H9 (cell line): ENCODE measurements at regions not wholly inside any gene's neighbourhood (a gene's known extent, or its start where the extent isn't known, plus 50 kb on each side); places are given as distances from the start of the nearest gene placed in this dataset.

ENCODE experiments used
- DNase-seq: peaks from one replicate; pipeline ENCODE4 v3.0.0-alpha.2; 2017
- H2AFZ ChIP-seq: one replicate; pipeline ENCODE4 v1.6.1; 2013; ENCODE audit warnings: mild to moderate bottlenecking, low read length, control low read depth, moderate library complexity
- H2AK5ac ChIP-seq: 2 replicates; pipeline ENCODE4 v1.6.1; 2013; ENCODE audit warnings: low read length, control low read depth, mixed read lengths; ENCODE audit not compliant: insufficient read length
- H2BK120ac ChIP-seq: one replicate; pipeline ENCODE4 v1.6.1; 2013; ENCODE audit warnings: low read depth, mild to moderate bottlenecking, low read length, control low read depth, inconsistent platforms; ENCODE audit not compliant: poor library complexity, severe bottlenecking
- H2BK12ac ChIP-seq: 2 replicates; pipeline ENCODE4 v1.6.1; 2013; ENCODE audit warnings: low read length, control low read depth, mixed read lengths, low read depth; ENCODE audit not compliant: insufficient read length
- H2BK15ac ChIP-seq: 2 replicates; pipeline ENCODE4 v1.6.1; 2013; ENCODE audit warnings: low read depth, low read length, control low read depth
- H2BK20ac ChIP-seq: one replicate; pipeline ENCODE4 v1.6.1; 2013; ENCODE audit warnings: low read depth, mild to moderate bottlenecking, low read length, control low read depth, inconsistent platforms; ENCODE audit not compliant: poor library complexity, severe bottlenecking
- H2BK5ac ChIP-seq: 2 replicates; pipeline ENCODE4 v1.6.1; 2013; ENCODE audit warnings: low read length, control low read depth, mixed read lengths; ENCODE audit not compliant: insufficient read length
- H3K14ac ChIP-seq: 2 replicates; pipeline ENCODE4 v1.6.1; 2013; ENCODE audit warnings: low read length, control low read depth; ENCODE audit not compliant: insufficient read depth
- H3K18ac ChIP-seq: 2 replicates; pipeline ENCODE4 v1.6.1; 2013; ENCODE audit warnings: low read depth, mild to moderate bottlenecking, mixed read lengths, low read length, control low read depth; ENCODE audit not compliant: insufficient read length
- H3K23ac ChIP-seq: 2 replicates; pipeline ENCODE4 v1.6.1; 2013; ENCODE audit warnings: low read length, control low read depth, mixed read lengths, low read depth; ENCODE audit not compliant: insufficient read length
- H3K23me2 ChIP-seq: 2 replicates; pipeline ENCODE4 v1.6.1; 2013; ENCODE audit warnings: low read depth, mild to moderate bottlenecking, mixed read lengths, low read length, control low read depth; ENCODE audit not compliant: insufficient read length, poor library complexity, severe bottlenecking
- H3K27ac ChIP-seq: 2 replicates; pipeline ENCODE4 v1.5.1; 2013; ENCODE audit warnings: low read length, control low read depth, mixed read lengths, low read depth; ENCODE audit not compliant: insufficient read length
- H3K27me3 ChIP-seq: 2 replicates; pipeline ENCODE4 v1.6.1; 2013; ENCODE audit warnings: low read length, control low read depth, inconsistent platforms; ENCODE audit not compliant: insufficient read depth
- H3K4ac ChIP-seq: 2 replicates; pipeline ENCODE4 v1.6.1; 2013; ENCODE audit warnings: low read depth, mild to moderate bottlenecking, control low read depth, inconsistent platforms, low read length, moderate library complexity
- H3K4me1 ChIP-seq: 2 replicates; pipeline ENCODE4 v1.6.1; 2013; ENCODE audit warnings: low read length, control low read depth, inconsistent platforms; ENCODE audit not compliant: insufficient read depth
- H3K4me2 ChIP-seq: 2 replicates; pipeline ENCODE4 v1.6.1; 2013; ENCODE audit warnings: low read length, control low read depth, mixed read lengths; ENCODE audit not compliant: insufficient read length, insufficient read depth
- H3K56ac ChIP-seq: 2 replicates; pipeline ENCODE4 v1.6.1; 2013; ENCODE audit warnings: low read depth, mild to moderate bottlenecking, mixed read lengths, low read length, control low read depth; ENCODE audit not compliant: insufficient read length
- H3K79me1 ChIP-seq: 2 replicates; pipeline ENCODE4 v1.6.1; 2013; ENCODE audit warnings: low read depth, mild to moderate bottlenecking, moderate library complexity, low read length, control low read depth, inconsistent platforms; ENCODE audit not compliant: insufficient read depth, poor library complexity, severe bottlenecking
- H3K79me2 ChIP-seq: 2 replicates; pipeline ENCODE4 v1.6.1; 2013; ENCODE audit warnings: low read length, control low read depth, inconsistent platforms; ENCODE audit not compliant: insufficient read depth
- H3K9ac ChIP-seq: 2 replicates; pipeline ENCODE4 v1.6.1; 2013; ENCODE audit warnings: low read length, control low read depth, mixed read lengths; ENCODE audit not compliant: insufficient read length; ENCODE audit errors: extremely low read depth
- H3K9me3 ChIP-seq: one replicate; pipeline ENCODE4 v1.6.1; 2013; ENCODE audit warnings: low read depth, low read length, inconsistent platforms; ENCODE audit not compliant: control insufficient read depth
- H3T11ph ChIP-seq: one replicate; pipeline ENCODE4 v1.6.1; 2013; ENCODE audit warnings: mild to moderate bottlenecking, low read length, control low read depth, inconsistent platforms
- H4K20me1 ChIP-seq: one replicate; pipeline ENCODE4 v1.6.1; 2013; ENCODE audit not compliant: control insufficient read depth, insufficient read length, insufficient read depth
- H4K5ac ChIP-seq: 2 replicates; pipeline ENCODE4 v1.6.1; 2013; ENCODE audit warnings: low read depth, mild to moderate bottlenecking, mixed read lengths, low read length, control low read depth; ENCODE audit not compliant: insufficient read length
- H4K8ac ChIP-seq: replicated peaks from 2 replicates; pipeline ENCODE4 v1.6.1; 2013; ENCODE audit warnings: low read length, control low read depth, mixed read lengths, low read depth; ENCODE audit not compliant: insufficient read length
- H4K91ac ChIP-seq: 2 replicates; pipeline ENCODE4 v1.6.1; 2013; ENCODE audit warnings: low read depth, mild to moderate bottlenecking, moderate library complexity, mixed read lengths, low read length, control low read depth; ENCODE audit not compliant: insufficient read length
- H3K27ac Mint-ChIP-seq, 3 experiments: 2 replicates in 2 of 3; 3 replicates in 1 of 3; pipeline ENCODE4 v1.8.0; 2020 to 2021; ENCODE audit warnings: mixed read lengths in 3 of 3, mild to moderate bottlenecking in 1 of 3, moderate library complexity in 1 of 3
- H3K27me3 Mint-ChIP-seq: 2 replicates; pipeline ENCODE4 v1.8.0; 2021; ENCODE audit warnings: low read depth, mild to moderate bottlenecking, moderate library complexity, mixed read lengths
- H3K36me3 Mint-ChIP-seq, 3 experiments: 2 replicates in 2 of 3; 3 replicates in 1 of 3; pipeline ENCODE4 v1.8.0; 2020 to 2021; ENCODE audit warnings: low read depth in 3 of 3, mixed read lengths in 3 of 3; ENCODE audit not compliant: insufficient read depth in 1 of 3
- H3K4me1 Mint-ChIP-seq, 2 experiments: 2 replicates each; pipeline ENCODE4 v1.8.0; 2020; ENCODE audit warnings: mixed read lengths in 2 of 2
- H3K4me3 Mint-ChIP-seq, 2 experiments: 2 replicates in 1 of 2; 3 replicates in 1 of 2; pipeline ENCODE4 v1.8.0; 2020 to 2021; ENCODE audit warnings: mild to moderate bottlenecking in 2 of 2, mixed read lengths in 2 of 2, moderate library complexity in 1 of 2
- H3K9me3 Mint-ChIP-seq, 2 experiments: 2 replicates in 1 of 2; 3 replicates in 1 of 2; pipeline ENCODE4 v1.8.0; 2020; ENCODE audit warnings: mild to moderate bottlenecking in 2 of 2, mixed read lengths in 2 of 2, moderate library complexity in 1 of 2
- WGBS: extraction: QIAGEN DNeasy Blood & Tissue Kit; methylation state at CpG from one replicate; pipeline ENCODE4 v1.1.7; 2013; ENCODE audit warnings: missing lambda C conversion rate, low lambda C conversion rate, mixed read lengths; ENCODE audit not compliant: insufficient read length; ENCODE audit errors: extremely low coverage; 5-methylcytosine and 5-hydroxymethylcytosine counted together
- TF ChIP-seq, protein P1 (sequence below): fragments of 200-600 bp; sonication (generic); conservative IDR thresholded peaks from 3 replicates; pipeline ENCODE4 v1.8.0; 2021; ENCODE audit warnings: antibody characterized with exemption, mild to moderate bottlenecking

DNA sequence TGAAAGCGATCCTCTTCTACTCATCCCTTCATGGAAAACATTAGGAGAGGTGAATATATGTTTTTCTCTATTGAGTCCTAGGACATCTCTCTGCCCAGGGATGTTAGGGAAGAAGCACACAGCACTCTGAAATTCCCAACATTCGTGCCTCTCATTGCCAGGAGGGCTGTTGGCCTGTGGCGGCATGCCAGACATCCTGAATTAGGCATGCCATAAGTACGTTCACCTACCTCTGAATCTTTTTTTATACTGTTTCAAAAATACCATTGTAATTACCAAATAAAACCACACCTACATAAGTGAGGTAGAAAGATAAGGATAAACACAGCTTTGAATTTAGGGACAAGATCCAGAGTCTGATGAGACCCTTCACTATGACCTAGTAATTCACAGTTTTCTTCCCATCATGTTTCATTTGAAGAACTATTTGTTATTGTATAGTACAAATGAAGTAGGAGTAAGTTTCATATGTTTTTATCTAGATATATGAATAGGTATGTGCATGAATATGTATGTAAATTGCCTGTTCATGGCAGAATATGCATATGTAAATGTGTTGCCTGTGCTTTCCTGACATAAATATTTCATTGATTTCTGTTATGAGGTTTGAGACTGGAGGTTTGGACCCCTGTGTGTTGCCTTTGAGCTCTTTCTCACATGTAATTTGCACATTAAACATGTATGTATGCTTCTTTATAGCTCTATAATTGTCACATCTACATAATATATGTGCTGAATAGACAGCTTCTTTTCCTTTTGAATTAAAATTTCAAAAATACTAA, 66.6 kb upstream of the STAM2 start:
- H3K27me3 ChIP-seq: no peaks in the 10 kb centered on the region
- H4K8ac ChIP-seq: no peak overlapping the region
- TF ChIP-seq, protein P1, sequence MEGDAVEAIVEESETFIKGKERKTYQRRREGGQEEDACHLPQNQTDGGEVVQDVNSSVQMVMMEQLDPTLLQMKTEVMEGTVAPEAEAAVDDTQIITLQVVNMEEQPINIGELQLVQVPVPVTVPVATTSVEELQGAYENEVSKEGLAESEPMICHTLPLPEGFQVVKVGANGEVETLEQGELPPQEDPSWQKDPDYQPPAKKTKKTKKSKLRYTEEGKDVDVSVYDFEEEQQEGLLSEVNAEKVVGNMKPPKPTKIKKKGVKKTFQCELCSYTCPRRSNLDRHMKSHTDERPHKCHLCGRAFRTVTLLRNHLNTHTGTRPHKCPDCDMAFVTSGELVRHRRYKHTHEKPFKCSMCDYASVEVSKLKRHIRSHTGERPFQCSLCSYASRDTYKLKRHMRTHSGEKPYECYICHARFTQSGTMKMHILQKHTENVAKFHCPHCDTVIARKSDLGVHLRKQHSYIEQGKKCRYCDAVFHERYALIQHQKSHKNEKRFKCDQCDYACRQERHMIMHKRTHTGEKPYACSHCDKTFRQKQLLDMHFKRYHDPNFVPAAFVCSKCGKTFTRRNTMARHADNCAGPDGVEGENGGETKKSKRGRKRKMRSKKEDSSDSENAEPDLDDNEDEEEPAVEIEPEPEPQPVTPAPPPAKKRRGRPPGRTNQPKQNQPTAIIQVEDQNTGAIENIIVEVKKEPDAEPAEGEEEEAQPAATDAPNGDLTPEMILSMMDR: no peak
- H3K4me3 Mint-ChIP-seq: no peak overlapping the region
- no peak overlapping the region for H3K9ac ChIP-seq
- no peak overlapping the region for H2BK120ac ChIP-seq
- H3K18ac ChIP-seq: no peak overlapping the region
- peaks cover 3 to 6% of the 10 kb centered on the region in 2 experiments for H3K4me1 Mint-ChIP-seq
- no peak overlapping the region; a peak in 1 of 7 replicates for H3K27ac Mint-ChIP-seq
- H2BK12ac ChIP-seq: no peak overlapping the region
- no peak overlapping the region for H4K5ac ChIP-seq
- H3K79me1 ChIP-seq: no peaks in the 10 kb centered on the region
- no peaks in the 10 kb centered on the region for H3K23me2 ChIP-seq
- no peak overlapping the region for H3K14ac ChIP-seq
- no peaks in the 10 kb centered on the region for H3K9me3 ChIP-seq
- no peak overlapping the region for H3K4ac ChIP-seq
- no peak overlapping the region for H2BK20ac ChIP-seq
- H3K79me2 ChIP-seq: no peaks in the 10 kb centered on the region
- no peak overlapping the region for H3K27ac ChIP-seq
- no peak overlapping the region for H3K4me2 ChIP-seq
- no peaks in the 10 kb centered on the region for H3K4me1 ChIP-seq
- no peak overlapping the region for H4K91ac ChIP-seq
- H3K23ac ChIP-seq: no peak overlapping the region
- no peak overlapping the region for H2AK5ac ChIP-seq
- H2AFZ ChIP-seq: no peak overlapping the region
- peaks cover 2 to 8% (median 2%) of the 10 kb centered on the region in 3 experiments; a peak in 4 of 7 replicates for H3K36me3 Mint-ChIP-seq
- no peak overlapping the region for H3T11ph ChIP-seq
- H3K27me3 Mint-ChIP-seq: no peaks in the 10 kb centered on the region
- no peaks in the 10 kb centered on the region for H4K20me1 ChIP-seq
- no peak overlapping the region for H3K56ac ChIP-seq
- peaks cover 9 to 10% of the 10 kb centered on the region in 2 experiments; a peak in 4 of 5 replicates for H3K9me3 Mint-ChIP-seq
- no peak for DNase-seq
- no peak overlapping the region for H2BK15ac ChIP-seq
- WGBS: no CpG with 5 or more reads among the region's 4 CpGs
- no peak overlapping the region for H2BK5ac ChIP-seq
